ENCODE measurements at regions not wholly inside any gene's neighbourhood (a gene's known extent, or its start where the extent isn't known, plus 50 kb on each side); places are given as distances from the start of the nearest gene placed in this dataset.

- ATAC-seq (ENCODE audit: insufficient read depth, low read depth) (no peak), DNase-seq (no peak)
- H2AFZ ChIP-seq (ENCODE audit: low read depth, low read length) = no peak overlapping the region
- no peaks in the 10 kb centered on the region for H3K9me3 ChIP-seq (ENCODE audit: insufficient read depth, low read length, severe bottlenecking)
- no peaks in the 10 kb centered on the region for H4K20me1 ChIP-seq (ENCODE audit: insufficient read depth, low read length)
- no peaks in the 10 kb centered on the region for H3K4me1 ChIP-seq (ENCODE audit: insufficient read depth, low read length)
- no peaks in the 10 kb centered on the region for H3K27me3 ChIP-seq (ENCODE audit: insufficient read depth, low read length, poor library complexity)
- H3K79me2 ChIP-seq (ENCODE audit: insufficient read depth, low read length) = no peaks in the 10 kb centered on the region
- H3K36me3 ChIP-seq (ENCODE audit: insufficient read depth, low read length) = no peaks in the 10 kb centered on the region
- no peak for TF ChIP-seq CTCF (IDR thresholded peaks at IDR 0.05; ENCODE audit: borderline replicate concordance, extremely low read depth, low read length, poor library complexity, severe bottlenecking)
- TF ChIP-seq EZH2 (IDR thresholded peaks at IDR 0.05; ENCODE audit: borderline replicate concordance, low read depth, low read length, severe bottlenecking) = no peak
- no peak overlapping the region for H3K27ac ChIP-seq (ENCODE audit: low read length)
- no peak overlapping the region for H3K9ac ChIP-seq (ENCODE audit: low read depth, low read length)
- H3K4me3 ChIP-seq (ENCODE audit: low read depth in 1 of 2, low read length in 2 of 2) = no peak overlapping the region
- no peak overlapping the region for H3K4me2 ChIP-seq (ENCODE audit: insufficient read depth, low read length)
These were observed 108.4 kb downstream of the FAT4 start for GRCh38 chr4:125423124-125423523.

GRCh38 chr4:125428832-125429231 lies 114.1 kb downstream of the FAT4 start:
- DNase-seq (no peak), ATAC-seq (ENCODE audit: insufficient read depth, low read depth) (no peak)
- H3K4me1 ChIP-seq (ENCODE audit: insufficient read depth, low read length) = no peaks in the 10 kb centered on the region

GRCh38 chr4:125430086-125430485 lies 115.3 kb downstream of the FAT4 start:
- Histone ChIP-seq H3K9ac (ENCODE audit: low read depth, low read length) (no peak overlapping the region), H3K27ac (ENCODE audit: low read length) (no peak overlapping the region), H2AFZ (ENCODE audit: low read depth, low read length) (no peak overlapping the region), H3K4me2 (ENCODE audit: insufficient read depth, low read length) (no peak overlapping the region), H3K9me3 (ENCODE audit: insufficient read depth, low read length, severe bottlenecking) (no peaks in the 10 kb centered on the region), H3K4me3 (ENCODE audit: low read depth in 1 of 2, low read length in 2 of 2) (no peak overlapping the region), H4K20me1 (ENCODE audit: insufficient read depth, low read length) (no peaks in the 10 kb centered on the region), H3K79me2 (ENCODE audit: insufficient read depth, low read length) (no peaks in the 10 kb centered on the region), H3K27me3 (ENCODE audit: insufficient read depth, low read length, poor library complexity) (no peaks in the 10 kb centered on the region), H3K4me1 (ENCODE audit: insufficient read depth, low read length) (no peaks in the 10 kb centered on the region), H3K36me3 (ENCODE audit: insufficient read depth, low read length) (no peaks in the 10 kb centered on the region)
- TF ChIP-seq CTCF (IDR thresholded peaks at IDR 0.05; ENCODE audit: borderline replicate concordance, extremely low read depth, low read length, poor library complexity, severe bottlenecking) (no peak), EZH2 (IDR thresholded peaks at IDR 0.05; ENCODE audit: borderline replicate concordance, low read depth, low read length, severe bottlenecking) (no peak)
- ATAC-seq (ENCODE audit: insufficient read depth, low read depth) (no peak), DNase-seq (no peak)

More at GRCh38 chr4:125428832-125429231, 114.1 kb downstream of the FAT4 start:
- TF ChIP-seq CTCF (IDR thresholded peaks at IDR 0.05; ENCODE audit: borderline replicate concordance, extremely low read depth, low read length, poor library complexity, severe bottlenecking) (no peak), EZH2 (IDR thresholded peaks at IDR 0.05; ENCODE audit: borderline replicate concordance, low read depth, low read length, severe bottlenecking) (no peak)
- Histone ChIP-seq H2AFZ (ENCODE audit: low read depth, low read length) (no peak overlapping the region), H3K4me2 (ENCODE audit: insufficient read depth, low read length) (no peak overlapping the region), H3K9me3 (ENCODE audit: insufficient read depth, low read length, severe bottlenecking) (no peaks in the 10 kb centered on the region), H3K27me3 (ENCODE audit: insufficient read depth, low read length, poor library complexity) (no peaks in the 10 kb centered on the region), H3K4me3 (ENCODE audit: low read depth in 1 of 2, low read length in 2 of 2) (no peak overlapping the region), H3K9ac (ENCODE audit: low read depth, low read length) (no peak overlapping the region), H3K36me3 (ENCODE audit: insufficient read depth, low read length) (no peaks in the 10 kb centered on the region), H4K20me1 (ENCODE audit: insufficient read depth, low read length) (no peaks in the 10 kb centered on the region), H3K79me2 (ENCODE audit: insufficient read depth, low read length) (no peaks in the 10 kb centered on the region), H3K27ac (ENCODE audit: low read length) (no peak overlapping the region)

GRCh38 chr4:125432078-125432477 lies 117.3 kb downstream of the FAT4 start:
- Histone ChIP-seq H3K9ac (ENCODE audit: low read depth, low read length) (no peak overlapping the region), H3K27ac (ENCODE audit: low read length) (no peak overlapping the region), H3K9me3 (ENCODE audit: insufficient read depth, low read length, severe bottlenecking) (no peaks in the 10 kb centered on the region), H3K27me3 (ENCODE audit: insufficient read depth, low read length, poor library complexity) (no peaks in the 10 kb centered on the region), H3K4me1 (ENCODE audit: insufficient read depth, low read length) (no peaks in the 10 kb centered on the region), H3K4me3 (ENCODE audit: low read depth in 1 of 2, low read length in 2 of 2) (no peak overlapping the region), H4K20me1 (ENCODE audit: insufficient read depth, low read length) (no peaks in the 10 kb centered on the region), H3K36me3 (ENCODE audit: insufficient read depth, low read length) (no peaks in the 10 kb centered on the region), H3K79me2 (ENCODE audit: insufficient read depth, low read length) (no peaks in the 10 kb centered on the region), H3K4me2 (ENCODE audit: insufficient read depth, low read length) (no peak overlapping the region), H2AFZ (ENCODE audit: low read depth, low read length) (no peak overlapping the region)
- ATAC-seq (ENCODE audit: insufficient read depth, low read depth) = no peak
- TF ChIP-seq CTCF (IDR thresholded peaks at IDR 0.05; ENCODE audit: borderline replicate concordance, extremely low read depth, low read length, poor library complexity, severe bottlenecking) (no peak), EZH2 (IDR thresholded peaks at IDR 0.05; ENCODE audit: borderline replicate concordance, low read depth, low read length, severe bottlenecking) (no peak)
- DNase-seq = no peak
